ENCODE measurements at regions not wholly inside any gene's neighbourhood (a gene's known extent, or its start where the extent isn't known, plus 50 kb on each side); places are given as distances from the start of the nearest gene placed in this dataset.

DNA sequence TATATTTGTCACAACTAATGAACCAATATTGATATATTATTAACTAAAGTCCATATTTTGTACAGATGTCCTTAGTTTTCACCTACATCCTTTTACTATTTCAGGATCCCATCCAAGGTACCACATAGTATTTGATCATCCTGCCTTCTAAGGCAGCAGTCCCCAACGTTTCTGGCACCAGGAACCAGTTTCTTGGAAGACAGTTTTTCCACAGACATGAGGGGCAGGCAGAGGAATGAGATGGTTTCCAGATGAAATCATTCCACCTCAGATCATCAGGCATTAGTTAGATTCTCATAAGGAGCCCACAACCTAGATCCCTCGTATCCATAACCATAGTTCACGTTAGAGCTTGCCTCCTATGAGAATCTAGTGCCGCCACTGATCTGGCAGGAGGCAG lies 82.8 kb upstream of the BCL2L14 start:
- TF ChIP-seq, protein P1, sequence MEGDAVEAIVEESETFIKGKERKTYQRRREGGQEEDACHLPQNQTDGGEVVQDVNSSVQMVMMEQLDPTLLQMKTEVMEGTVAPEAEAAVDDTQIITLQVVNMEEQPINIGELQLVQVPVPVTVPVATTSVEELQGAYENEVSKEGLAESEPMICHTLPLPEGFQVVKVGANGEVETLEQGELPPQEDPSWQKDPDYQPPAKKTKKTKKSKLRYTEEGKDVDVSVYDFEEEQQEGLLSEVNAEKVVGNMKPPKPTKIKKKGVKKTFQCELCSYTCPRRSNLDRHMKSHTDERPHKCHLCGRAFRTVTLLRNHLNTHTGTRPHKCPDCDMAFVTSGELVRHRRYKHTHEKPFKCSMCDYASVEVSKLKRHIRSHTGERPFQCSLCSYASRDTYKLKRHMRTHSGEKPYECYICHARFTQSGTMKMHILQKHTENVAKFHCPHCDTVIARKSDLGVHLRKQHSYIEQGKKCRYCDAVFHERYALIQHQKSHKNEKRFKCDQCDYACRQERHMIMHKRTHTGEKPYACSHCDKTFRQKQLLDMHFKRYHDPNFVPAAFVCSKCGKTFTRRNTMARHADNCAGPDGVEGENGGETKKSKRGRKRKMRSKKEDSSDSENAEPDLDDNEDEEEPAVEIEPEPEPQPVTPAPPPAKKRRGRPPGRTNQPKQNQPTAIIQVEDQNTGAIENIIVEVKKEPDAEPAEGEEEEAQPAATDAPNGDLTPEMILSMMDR (conservative IDR thresholded peaks at IDR 0.05) = no peak
- TF ChIP-seq ZFX (IDR thresholded peaks at IDR 0.05) = no peak
